Stomach (tissue), 8 donors: ENCODE measurements at regions not wholly inside any gene's neighbourhood (a gene's known extent, or its start where the extent isn't known, plus 50 kb on each side); places are given as distances from the start of the nearest gene placed in this dataset.

Experiments used
- DNase-seq, 2 donors: peaks; one replicate each; pipeline versions ENCODE4 v3.0.0 to v3.0.0-alpha.2; 2013 to 2019
- H3K27ac ChIP-seq, 5 donors: fragments of 200-600 bp in 4 of 5; sonication (generic) in 4 of 5; one replicate each; pipeline ENCODE4 v1.5.1; 2013 to 2019; ENCODE audit warnings: mild to moderate bottlenecking in 1 of 5, moderate library complexity in 1 of 5
- H3K27me3 ChIP-seq, 3 donors: fragments of 200-600 bp; sonication (generic); one replicate each; pipeline ENCODE4 v1.5.1; 2017 to 2019; ENCODE audit warnings: mixed run types in 1 of 3
- H3K36me3 ChIP-seq, 4 donors: fragments of 200-600 bp; sonication (generic); 1 replicate in 3 of 4; 2 replicates in 1 of 4; pipeline ENCODE4 v1.5.1; 2016 to 2019
- H3K4me1 ChIP-seq, 4 donors: fragments of 200-600 bp; sonication (generic); one replicate each; pipeline ENCODE4 v1.5.1; 2016 to 2019
- H3K4me3 ChIP-seq, 4 donors: fragments of 200-600 bp; sonication (generic) in 3 of 4; one replicate each; pipeline ENCODE4 v1.5.1; 2016 to 2019; ENCODE audit warnings: mild to moderate bottlenecking in 1 of 4
- H3K9me3 ChIP-seq, 4 donors: fragments of 200-600 bp; sonication (generic); one replicate each; pipeline ENCODE4 v1.5.1; 2016 to 2019
- EP300 ChIP-seq: sonication (generic); formaldehyde crosslinking; IDR thresholded peaks from one replicate; pipeline ENCODE4 v1.6.1; 2017; ENCODE audit warnings: antibody characterized with exemption
- POLR2A ChIP-seq, 4 donors: fragments of 450-650 bp; IDR thresholded peaks; one replicate each; pipeline ENCODE4 v1.6.1; 2016; ENCODE audit warnings: antibody characterized with exemption in 4 of 4, control low read depth in 2 of 4, mild to moderate bottlenecking in 1 of 4, moderate library complexity in 1 of 4
- POLR2AphosphoS5 ChIP-seq, 3 donors: sonication (generic); formaldehyde crosslinking; IDR thresholded peaks; one replicate each; pipeline ENCODE4 v1.6.1; 2016; ENCODE audit warnings: antibody characterized with exemption in 3 of 3
- WGBS, 5 donors: extraction: QIAGEN DNeasy Blood & Tissue Kit in 3 of 5; methylation state at CpG; one replicate each; pipeline versions ENCODE4 v1.1.5 to v1.1.7; 2013 to 2018; 5-methylcytosine and 5-hydroxymethylcytosine counted together
- intact Hi-C: fragments of 100-400 bp; cut with DNase I; formaldehyde crosslinking; loops from one replicate; pipeline ENCODE4 v1.15.1; 2023; ENCODE audit warnings: low total_unique reads
- TF ChIP-seq, protein P1 (sequence below), 7 experiments: fragments of 450-650 bp in 4 of 7; fragments of 200-600 bp in 3 of 7; sonication (generic) in 3 of 7; IDR thresholded peaks; one replicate each; pipeline ENCODE4 v1.5.1; 2016 to 2019; ENCODE audit warnings: antibody characterized with exemption in 7 of 7, control low read depth in 2 of 7, mild to moderate bottlenecking in 1 of 7
- donor health status: healthy with polysubstance abuse.
- donor health status: Bipolar disorder and iron deficiency.
- donor health status: healthy.

DNA sequence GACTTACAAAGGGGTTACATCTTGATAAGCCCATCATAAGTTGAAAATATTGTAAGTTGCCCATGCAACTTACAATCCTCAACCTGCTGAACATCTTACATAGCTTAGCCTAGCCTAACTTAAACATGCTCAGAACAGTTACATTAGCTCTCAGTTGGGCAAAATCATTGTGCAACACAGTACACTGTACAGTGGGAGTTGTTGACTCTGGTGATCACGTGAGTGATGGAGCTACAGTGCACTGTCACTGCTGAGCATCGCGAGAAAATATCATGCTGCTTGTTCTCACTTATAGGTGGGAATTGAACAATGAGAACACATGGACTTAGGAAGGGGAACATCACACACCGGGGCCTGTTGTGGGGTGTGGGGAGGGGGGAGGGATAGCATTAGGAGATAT lies 214.9 kb upstream of the ZMIZ1 start:
- no peaks in the 10 kb centered on the region for H3K27me3 ChIP-seq
- no peak for TF ChIP-seq POLR2A (IDR thresholded peaks at IDR 0.05)
- TF ChIP-seq EP300: no peak
- no peak for DNase-seq
- H3K4me1 ChIP-seq: peaks cover 3 to 9% (median 8%) of the 10 kb centered on the region in 4 donors
- 83 to 93% (median 88%) methylated on average over 4 of the region's 4 CpGs for WGBS, 5 donors
- no peak overlapping the region for H3K27ac ChIP-seq
- no peak overlapping the region for H3K4me3 ChIP-seq
- intact Hi-C loops: no loop called here
- no peaks in the 10 kb centered on the region for H3K36me3 ChIP-seq
- no peaks in the 10 kb centered on the region for H3K9me3 ChIP-seq

DNA sequence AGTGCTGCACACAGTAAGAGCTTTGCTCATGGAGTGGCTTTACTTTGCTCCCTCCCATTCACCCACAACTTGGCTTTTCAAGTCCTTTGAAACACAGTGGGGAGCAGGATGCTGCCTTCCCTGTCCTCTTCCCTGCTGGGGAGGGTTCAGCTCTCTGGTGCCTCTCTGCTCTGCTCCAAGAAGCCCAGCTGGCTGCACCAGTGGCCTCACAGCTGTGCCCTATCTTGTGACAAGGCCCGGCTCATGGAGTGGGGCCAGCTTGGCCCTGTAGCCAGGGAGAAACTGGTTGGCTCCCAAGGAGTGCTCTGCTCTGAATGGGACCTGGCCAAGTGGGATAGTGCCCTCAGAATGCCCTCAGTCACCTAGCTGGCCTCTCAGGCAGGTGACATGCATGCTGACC lies 212.3 kb upstream of the ZMIZ1 start:
- Histone ChIP-seq H3K27me3 (no peaks in the 10 kb centered on the region), H3K4me1 (peaks cover 3 to 9% (median 8%) of the 10 kb centered on the region in 4 donors), H3K4me3 (no peak overlapping the region), H3K27ac (no peak overlapping the region), H3K9me3 (no peaks in the 10 kb centered on the region), H3K36me3 (no peaks in the 10 kb centered on the region)
- DNase-seq: peak; percentile 41 to 85
- 14 to 56% (median 31%) methylated on average over 1 of the region's 1 CpG; no CpG with 5 or more reads in 1 of the 5 donors for WGBS, 5 donors
- intact Hi-C loops: no loop called here
- TF ChIP-seq EP300: no peak
- peak in 1 of 3 donors; percentile 21 for TF ChIP-seq POLR2AphosphoS5 (IDR thresholded peaks at IDR 0.05)

DNA sequence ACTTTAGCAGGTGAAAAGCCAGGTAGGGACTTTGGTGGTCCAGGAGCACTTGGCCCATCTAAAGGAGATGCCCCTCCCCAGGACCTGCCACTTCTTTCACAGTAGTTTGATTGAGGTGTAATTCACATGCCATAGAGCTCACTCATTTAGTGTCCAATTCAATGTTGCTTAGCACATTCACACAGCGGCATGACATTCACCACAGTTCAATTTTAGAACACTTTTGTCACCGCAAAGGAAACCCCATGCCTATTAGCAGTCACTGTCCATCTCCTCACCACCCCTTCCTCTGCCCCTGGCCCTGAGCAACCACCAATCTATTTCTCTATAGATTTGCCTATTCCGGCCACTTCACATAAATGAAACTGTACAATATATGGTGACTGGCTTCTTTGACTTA lies 211.6 kb upstream of the ZMIZ1 start:
- TF ChIP-seq POLR2A (IDR thresholded peaks at IDR 0.05) (no peak), EP300 (no peak), POLR2AphosphoS5 (IDR thresholded peaks at IDR 0.05) (no peak)
- TF ChIP-seq, protein P1, sequence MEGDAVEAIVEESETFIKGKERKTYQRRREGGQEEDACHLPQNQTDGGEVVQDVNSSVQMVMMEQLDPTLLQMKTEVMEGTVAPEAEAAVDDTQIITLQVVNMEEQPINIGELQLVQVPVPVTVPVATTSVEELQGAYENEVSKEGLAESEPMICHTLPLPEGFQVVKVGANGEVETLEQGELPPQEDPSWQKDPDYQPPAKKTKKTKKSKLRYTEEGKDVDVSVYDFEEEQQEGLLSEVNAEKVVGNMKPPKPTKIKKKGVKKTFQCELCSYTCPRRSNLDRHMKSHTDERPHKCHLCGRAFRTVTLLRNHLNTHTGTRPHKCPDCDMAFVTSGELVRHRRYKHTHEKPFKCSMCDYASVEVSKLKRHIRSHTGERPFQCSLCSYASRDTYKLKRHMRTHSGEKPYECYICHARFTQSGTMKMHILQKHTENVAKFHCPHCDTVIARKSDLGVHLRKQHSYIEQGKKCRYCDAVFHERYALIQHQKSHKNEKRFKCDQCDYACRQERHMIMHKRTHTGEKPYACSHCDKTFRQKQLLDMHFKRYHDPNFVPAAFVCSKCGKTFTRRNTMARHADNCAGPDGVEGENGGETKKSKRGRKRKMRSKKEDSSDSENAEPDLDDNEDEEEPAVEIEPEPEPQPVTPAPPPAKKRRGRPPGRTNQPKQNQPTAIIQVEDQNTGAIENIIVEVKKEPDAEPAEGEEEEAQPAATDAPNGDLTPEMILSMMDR (IDR thresholded peaks at IDR 0.05): no peak
- intact Hi-C loops: no loop called here
- H3K36me3 ChIP-seq: no peaks in the 10 kb centered on the region
- H3K4me3 ChIP-seq: no peak overlapping the region
- H3K9me3 ChIP-seq: no peaks in the 10 kb centered on the region
- WGBS, 5 donors: 96 to 99% (median 97%) methylated on average over 3 of the region's 3 CpGs
- no peak for DNase-seq
- no peaks in the 10 kb centered on the region for H3K27me3 ChIP-seq
- peaks cover 3 to 9% (median 8%) of the 10 kb centered on the region in 4 donors for H3K4me1 ChIP-seq
- H3K27ac ChIP-seq: no peak overlapping the region

DNA sequence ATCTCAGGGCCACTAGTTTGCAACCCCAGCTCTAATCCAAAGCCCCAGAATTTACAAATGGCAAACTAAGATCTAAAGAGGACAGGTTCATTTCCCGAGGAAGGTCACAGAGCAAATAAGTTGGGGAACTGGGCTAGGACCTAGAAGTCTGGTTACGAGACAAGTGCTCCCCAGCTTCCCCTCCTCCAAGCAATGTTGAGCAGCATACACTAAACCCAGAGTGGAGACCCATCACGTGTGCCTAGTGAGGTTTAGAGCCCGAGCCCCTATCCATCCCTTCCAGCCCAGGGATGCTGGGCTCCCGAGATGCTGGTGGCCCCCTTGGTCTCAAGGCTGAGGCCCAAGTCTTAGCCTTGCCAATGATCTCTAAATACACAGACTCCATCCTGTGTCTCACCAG lies 209.5 kb upstream of the ZMIZ1 start:
- no peak for TF ChIP-seq EP300
- no peak for TF ChIP-seq POLR2AphosphoS5 (IDR thresholded peaks at IDR 0.05)
- TF ChIP-seq, protein P1 (IDR thresholded peaks at IDR 0.05): no peak
- no peak for TF ChIP-seq POLR2A (IDR thresholded peaks at IDR 0.05)
- Histone ChIP-seq H3K27me3 (no peaks in the 10 kb centered on the region), H3K27ac (no peak overlapping the region), H3K9me3 (no peaks in the 10 kb centered on the region), H3K36me3 (no peaks in the 10 kb centered on the region), H3K4me1 (peaks cover 3 to 9% (median 8%) of the 10 kb centered on the region in 4 donors), H3K4me3 (no peak overlapping the region)
- DNase-seq: no peak
- WGBS, 5 donors: 89 to 97% (median 91%) methylated on average over 2 to 5 of the region's 5 CpGs
- intact Hi-C loops: no loop called here

DNA sequence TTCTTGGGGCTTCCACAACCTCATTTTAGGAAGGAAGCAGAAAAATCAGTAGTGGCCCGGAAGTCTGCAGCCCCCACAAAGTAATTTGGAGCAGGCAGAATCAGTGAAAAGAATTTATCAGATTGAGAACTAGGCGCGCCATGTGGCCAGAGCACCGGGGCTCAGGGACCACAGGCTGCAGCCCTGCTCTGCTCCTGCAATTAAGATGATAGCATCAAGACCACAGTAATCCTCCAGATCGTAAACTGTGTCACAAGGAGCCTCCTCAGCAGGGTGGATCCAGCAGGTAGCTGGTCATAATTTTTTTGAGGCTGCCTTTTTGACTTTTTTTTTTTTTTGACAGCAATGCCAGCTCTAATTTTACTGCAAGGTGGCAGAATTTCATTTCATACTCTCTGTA lies 209.0 kb upstream of the ZMIZ1 start:
- no peaks in the 10 kb centered on the region for H3K36me3 ChIP-seq
- no peak overlapping the region for H3K27ac ChIP-seq
- TF ChIP-seq POLR2AphosphoS5 (IDR thresholded peaks at IDR 0.05): no peak
- TF ChIP-seq, protein P1 (IDR thresholded peaks at IDR 0.05): no peak
- no peak for TF ChIP-seq EP300
- TF ChIP-seq POLR2A (IDR thresholded peaks at IDR 0.05): no peak
- no peak for DNase-seq
- intact Hi-C loops: no loop called here
- H3K4me3 ChIP-seq: no peak overlapping the region
- no peaks in the 10 kb centered on the region for H3K27me3 ChIP-seq
- WGBS, 5 donors: 77 to 92% (median 81%) methylated on average over 5 of the region's 5 CpGs
- H3K9me3 ChIP-seq: no peaks in the 10 kb centered on the region
- H3K4me1 ChIP-seq: peaks cover 3 to 9% (median 8%) of the 10 kb centered on the region in 4 donors
